Kidney epithelial cell (primary cell): ENCODE measurements at regions not wholly inside any gene's neighbourhood (a gene's known extent, or its start where the extent isn't known, plus 50 kb on each side); places are given as distances from the start of the nearest gene placed in this dataset.

Source experiments
- DNase-seq: peaks from one replicate; pipeline ENCODE4 v3.0.0-alpha.2; 2010; ENCODE audit warnings: low read depth
- H3K27me3 ChIP-seq: 2 replicates; pipeline ENCODE4 v1.6.0; 2011; ENCODE audit warnings: low read length; ENCODE audit not compliant: control insufficient read depth, insufficient read depth
- H3K36me3 ChIP-seq: 2 replicates; pipeline ENCODE4 v1.5.1; 2011; ENCODE audit warnings: low read length; ENCODE audit not compliant: control insufficient read depth, insufficient read depth
- H3K4me3 ChIP-seq: 2 replicates; pipeline ENCODE4 v1.5.1; 2011; ENCODE audit warnings: low read depth, mild to moderate bottlenecking, control low read depth, low read length
- TF ChIP-seq, protein P1 (sequence below): IDR thresholded peaks from 2 replicates; pipeline ENCODE4 v1.5.1; 2011; ENCODE audit warnings: mild to moderate bottlenecking, moderate library complexity, low read length, control low read depth, inconsistent platforms; ENCODE audit not compliant: insufficient read depth, poor library complexity, severe bottlenecking

DNA sequence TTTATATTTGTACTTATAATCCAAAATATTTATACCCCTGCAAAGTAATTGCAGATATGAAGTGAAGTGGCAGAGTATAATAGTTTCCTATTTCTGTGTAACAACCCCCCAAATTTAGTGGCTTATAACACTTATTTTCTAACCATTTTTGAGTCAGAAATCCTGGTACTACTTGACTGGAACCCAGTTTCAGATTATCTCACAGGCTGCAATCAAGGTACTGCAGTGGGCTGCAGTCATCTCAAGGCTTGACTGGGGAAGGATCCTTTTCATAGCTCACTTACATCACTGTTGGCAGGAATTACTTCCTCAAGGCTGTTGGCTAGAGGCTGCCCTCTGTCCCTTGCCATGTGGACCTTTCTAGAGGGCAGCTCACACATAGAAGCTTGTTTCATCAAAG lies 558.2 kb upstream of the PKDCC start:
- no peaks in the 10 kb centered on the region for H3K27me3 ChIP-seq
- no peak for DNase-seq
- TF ChIP-seq, protein P1, sequence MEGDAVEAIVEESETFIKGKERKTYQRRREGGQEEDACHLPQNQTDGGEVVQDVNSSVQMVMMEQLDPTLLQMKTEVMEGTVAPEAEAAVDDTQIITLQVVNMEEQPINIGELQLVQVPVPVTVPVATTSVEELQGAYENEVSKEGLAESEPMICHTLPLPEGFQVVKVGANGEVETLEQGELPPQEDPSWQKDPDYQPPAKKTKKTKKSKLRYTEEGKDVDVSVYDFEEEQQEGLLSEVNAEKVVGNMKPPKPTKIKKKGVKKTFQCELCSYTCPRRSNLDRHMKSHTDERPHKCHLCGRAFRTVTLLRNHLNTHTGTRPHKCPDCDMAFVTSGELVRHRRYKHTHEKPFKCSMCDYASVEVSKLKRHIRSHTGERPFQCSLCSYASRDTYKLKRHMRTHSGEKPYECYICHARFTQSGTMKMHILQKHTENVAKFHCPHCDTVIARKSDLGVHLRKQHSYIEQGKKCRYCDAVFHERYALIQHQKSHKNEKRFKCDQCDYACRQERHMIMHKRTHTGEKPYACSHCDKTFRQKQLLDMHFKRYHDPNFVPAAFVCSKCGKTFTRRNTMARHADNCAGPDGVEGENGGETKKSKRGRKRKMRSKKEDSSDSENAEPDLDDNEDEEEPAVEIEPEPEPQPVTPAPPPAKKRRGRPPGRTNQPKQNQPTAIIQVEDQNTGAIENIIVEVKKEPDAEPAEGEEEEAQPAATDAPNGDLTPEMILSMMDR: no peak
- H3K4me3 ChIP-seq: no peak overlapping the region
- H3K36me3 ChIP-seq: no peaks in the 10 kb centered on the region

DNA sequence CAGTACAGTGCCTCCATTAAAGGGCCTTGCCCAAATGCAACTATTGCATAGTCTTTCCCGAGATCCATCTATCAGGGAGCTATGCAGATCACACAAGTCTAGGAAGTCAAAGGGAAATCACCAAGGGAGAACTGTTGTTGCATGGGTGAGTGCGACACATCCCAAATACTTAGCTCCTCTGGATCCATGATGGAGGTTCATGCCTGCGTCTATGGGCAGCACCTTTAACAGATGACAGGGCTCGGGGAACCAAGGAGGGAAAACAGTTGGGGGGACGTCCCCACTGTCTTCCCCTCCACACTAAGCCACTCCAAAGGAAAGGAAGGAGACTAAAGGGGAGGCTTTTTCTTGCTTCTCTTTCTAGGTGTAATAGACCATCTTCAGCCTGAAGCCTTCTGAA lies 552.8 kb upstream of the PKDCC start:
- Histone ChIP-seq H3K27me3 (no peaks in the 10 kb centered on the region), H3K36me3 (no peaks in the 10 kb centered on the region), H3K4me3 (no peak overlapping the region)
- TF ChIP-seq, protein P1: no peak
- no peak for DNase-seq

DNA sequence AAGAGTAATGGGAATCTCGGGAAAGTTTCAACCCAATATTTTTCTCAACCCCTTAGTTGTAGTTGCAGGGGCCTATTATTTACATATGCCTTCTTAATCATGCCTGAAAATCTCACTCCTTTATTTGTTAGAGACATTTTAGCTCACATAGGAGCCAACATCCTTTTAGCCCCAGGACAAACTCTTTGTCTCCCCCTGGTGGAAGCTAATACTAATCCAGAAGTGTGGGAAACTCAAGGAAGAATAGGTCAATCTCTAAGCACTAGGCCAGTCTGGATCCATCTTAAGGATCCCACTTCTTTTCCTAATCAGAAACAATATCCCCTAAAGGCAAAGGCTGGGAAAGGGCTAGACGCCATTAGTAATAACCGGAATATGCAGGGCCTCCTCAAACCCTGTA lies 550.9 kb upstream of the PKDCC start:
- TF ChIP-seq, protein P1: peak; percentile 18
- DNase-seq: no peak
- no peaks in the 10 kb centered on the region for H3K36me3 ChIP-seq
- no peaks in the 10 kb centered on the region for H3K27me3 ChIP-seq
- H3K4me3 ChIP-seq: no peak overlapping the region

DNA sequence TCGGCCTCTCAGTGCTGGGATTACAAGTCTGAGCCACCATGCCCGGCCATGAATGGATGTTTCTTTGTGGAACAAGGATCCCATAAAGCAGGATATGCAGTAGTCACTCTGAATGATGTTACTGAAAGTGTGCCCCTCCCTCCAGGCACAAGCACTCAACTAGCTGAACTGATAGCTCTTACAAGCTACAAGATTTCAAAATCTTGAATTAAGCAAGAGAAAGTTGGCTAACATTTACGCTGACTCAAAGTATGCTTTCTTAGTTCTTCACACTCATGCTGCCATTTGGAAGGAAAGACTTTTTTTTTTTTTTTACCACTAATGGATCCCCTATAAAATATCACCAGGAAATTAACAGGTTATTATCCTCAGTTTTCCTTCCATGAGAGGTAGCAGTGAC lies 549.0 kb upstream of the PKDCC start:
- H3K4me3 ChIP-seq: no peak overlapping the region
- no peaks in the 10 kb centered on the region for H3K27me3 ChIP-seq
- TF ChIP-seq, protein P1: no peak
- no peaks in the 10 kb centered on the region for H3K36me3 ChIP-seq
- DNase-seq: no peak

DNA sequence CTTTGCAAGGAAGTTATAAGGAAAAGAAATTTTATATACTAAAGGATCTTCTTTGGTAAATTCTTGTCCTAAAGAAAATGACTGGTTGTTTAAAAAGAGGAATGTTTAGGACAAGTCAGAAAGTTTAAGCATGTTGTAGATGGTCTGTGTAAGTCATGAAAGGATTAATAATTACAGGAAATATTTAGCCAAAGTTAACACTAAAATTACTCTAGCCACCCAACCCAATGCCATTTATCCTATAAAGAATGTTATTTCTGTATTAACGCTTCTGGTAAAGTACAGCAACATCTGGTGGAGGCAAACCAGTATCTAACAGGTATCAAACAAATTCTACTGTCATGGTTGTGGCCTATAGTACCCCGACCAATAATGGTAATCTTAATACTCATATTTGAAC lies 546.9 kb upstream of the PKDCC start:
- no peak for DNase-seq
- TF ChIP-seq, protein P1: no peak
- H3K27me3 ChIP-seq: no peaks in the 10 kb centered on the region
- no peaks in the 10 kb centered on the region for H3K36me3 ChIP-seq
- H3K4me3 ChIP-seq: no peak overlapping the region

DNA sequence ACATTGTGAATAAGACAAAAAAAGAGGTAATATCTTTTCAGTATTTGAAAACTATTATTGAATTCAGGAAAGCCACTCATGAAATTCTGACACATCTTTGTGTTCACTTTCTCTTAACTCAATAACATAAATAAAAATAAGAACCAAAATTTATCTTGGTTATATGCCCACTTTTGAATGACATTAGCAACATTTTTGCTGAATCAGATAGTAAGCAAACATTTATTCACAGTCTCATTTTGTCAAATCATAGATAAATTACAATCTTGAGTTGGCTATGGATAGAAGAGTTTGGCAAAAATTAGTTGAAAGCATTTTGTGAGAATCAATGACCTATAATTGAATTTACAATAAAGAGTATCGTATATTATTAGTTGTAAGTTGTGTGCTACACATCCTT lies 545.1 kb upstream of the PKDCC start:
- TF ChIP-seq, protein P1: no peak
- no peak for DNase-seq

More for the DNA sequence above, 545.1 kb upstream of the PKDCC start:
- Histone ChIP-seq H3K4me3 (no peak overlapping the region), H3K36me3 (no peaks in the 10 kb centered on the region), H3K27me3 (no peaks in the 10 kb centered on the region)
